DMS114 treated with DMSO at 0.1 percent for 48 hours (cell line): ENCODE measurements at regions not wholly inside any gene's neighbourhood (a gene's known extent, or its start where the extent isn't known, plus 50 kb on each side); places are given as distances from the start of the nearest gene placed in this dataset.
A peak's percentile ranks its signal among the peaks of the same experiment; 100 is the strongest.
"Not testable (repeated sequence)": the region's sequence is repeated elsewhere in the genome, so short reads cannot be mapped to it uniquely, and the experiment has no call there.

Experiments
- DNase-seq: peaks from one replicate; lab custom pipeline; 2025; ENCODE audit not compliant: unreplicated experiment; lab: John Stamatoyannopoulos, UW

DNA sequence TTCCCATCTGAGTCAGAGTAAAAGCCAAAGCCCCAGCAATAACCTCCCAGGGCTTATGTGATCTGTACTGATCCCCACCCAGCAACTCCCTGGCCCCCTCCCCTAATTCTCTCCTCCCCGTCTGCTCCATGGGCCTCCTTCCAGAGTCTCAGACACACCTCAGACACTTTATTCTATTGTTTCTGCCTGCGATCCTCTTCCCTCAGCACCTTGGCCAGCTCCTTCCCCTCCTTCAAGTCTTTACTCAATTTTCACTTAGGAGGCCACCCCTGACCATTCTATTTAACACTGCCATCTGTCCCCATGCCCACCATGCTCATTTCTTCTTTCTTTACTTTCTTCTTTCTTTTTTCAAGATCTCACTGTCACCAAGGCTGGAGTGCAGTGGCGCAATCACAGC, 81.0 kb upstream of the COBL start:
- not testable (repeated sequence) for DNase-seq

DNA sequence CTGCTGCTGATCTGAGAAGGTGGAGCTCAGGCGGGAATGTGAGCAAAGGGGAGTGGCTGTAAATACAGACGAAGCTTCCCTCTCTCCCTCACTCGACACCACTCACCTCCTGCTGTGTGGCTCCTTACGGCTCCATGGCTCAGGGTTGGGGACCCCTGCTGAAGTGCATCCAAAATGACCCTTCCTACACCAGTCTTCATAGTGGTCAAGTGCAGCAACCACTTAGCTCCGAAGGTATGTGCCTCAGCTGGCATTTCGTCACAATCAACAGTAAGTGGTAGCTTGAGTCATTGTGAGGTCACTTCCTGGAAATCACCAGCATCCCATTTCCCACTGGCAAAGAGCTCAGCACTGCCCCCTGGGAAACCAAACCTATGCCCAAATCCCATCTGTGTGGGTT, 76.4 kb upstream of the COBL start:
- DNase-seq, result not testable (repeated sequence)

DNA sequence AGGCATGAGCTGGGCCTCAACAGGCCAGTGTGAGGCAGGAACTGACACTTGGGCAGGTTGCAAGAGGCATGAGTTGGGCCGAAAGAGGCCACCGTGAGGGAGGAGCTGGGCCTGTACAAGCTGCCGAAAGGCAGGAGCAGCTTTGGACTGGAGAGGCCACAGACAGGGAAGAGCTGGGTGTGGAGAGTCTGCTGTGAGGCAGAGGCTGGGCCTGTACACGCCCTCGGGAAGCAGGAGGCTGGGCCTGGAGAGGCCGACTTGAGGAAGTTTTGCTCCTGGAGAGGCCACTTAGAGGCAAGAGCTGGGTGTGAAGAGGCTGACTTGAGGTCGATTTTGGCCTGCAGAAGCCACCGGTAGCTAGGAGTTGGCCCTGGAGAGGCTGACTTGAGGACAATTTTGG, 73.3 kb upstream of the COBL start:
- DNase-seq, result not testable (repeated sequence)

- not testable (repeated sequence) for DNase-seq
Measured at GRCh38 chr7:51389216-51389812, 72.7 kb upstream of the COBL start.

DNA sequence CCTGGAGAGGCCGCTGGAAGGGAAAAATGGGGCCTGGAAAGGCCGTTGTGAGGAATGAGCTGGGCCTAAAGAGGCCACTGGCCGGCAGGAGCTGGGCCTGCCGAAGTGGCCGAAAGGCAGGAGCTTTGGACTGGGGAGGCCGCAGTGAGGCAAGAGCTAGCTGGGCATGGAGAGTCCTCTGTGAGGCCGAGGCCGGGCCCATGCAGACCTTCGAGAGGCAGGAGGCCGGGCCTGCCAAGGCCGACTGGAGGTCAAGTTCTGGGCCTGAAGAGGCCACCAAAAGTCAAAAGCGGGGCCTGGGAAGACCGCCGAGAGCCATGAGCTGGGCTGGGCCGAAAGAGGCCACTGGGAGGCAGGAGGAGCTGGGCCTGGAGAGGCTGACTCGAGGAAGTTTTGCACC, 71.6 kb upstream of the COBL start:
- DNase-seq, result not testable (repeated sequence)

DNA sequence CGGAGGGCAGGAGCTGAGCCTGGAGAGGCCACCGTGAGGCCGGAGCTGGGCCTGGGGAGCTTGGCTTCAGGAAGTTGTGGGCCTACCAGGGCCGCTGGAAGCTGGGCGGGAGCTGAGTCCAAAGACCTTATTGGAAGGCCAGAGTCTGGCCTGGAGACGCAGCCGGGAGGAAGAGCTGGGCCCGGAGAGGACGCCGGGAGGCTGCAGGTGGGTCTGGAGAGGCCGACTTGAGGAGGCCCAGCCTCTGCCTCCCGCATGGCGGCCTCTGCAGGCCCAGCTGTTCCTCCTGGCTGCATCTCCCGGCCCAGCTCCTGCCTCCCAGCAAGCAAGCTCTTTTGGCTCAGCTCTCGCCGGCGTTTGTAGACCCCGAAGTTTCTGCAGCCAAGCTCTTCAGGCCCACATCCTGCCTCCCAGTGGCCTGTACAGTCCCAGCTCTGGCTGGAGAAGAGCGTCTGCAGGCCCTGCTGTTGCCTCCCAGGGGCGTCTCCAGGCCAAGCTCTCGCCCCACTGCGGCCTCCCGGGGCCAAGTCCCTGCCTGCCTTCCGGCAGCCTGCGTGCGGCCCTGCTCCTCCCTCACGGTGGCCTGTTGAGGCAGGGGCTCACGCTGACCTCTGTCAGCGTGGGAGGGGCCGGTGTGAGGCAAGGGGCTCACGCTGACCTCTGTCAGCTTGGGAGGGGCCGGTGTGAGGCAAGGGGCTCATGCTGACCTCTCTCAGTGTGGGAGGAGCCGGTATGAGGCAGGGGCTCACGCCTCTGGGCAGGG, 70.4 kb upstream of the COBL start:
- not testable (repeated sequence) for DNase-seq

DNA sequence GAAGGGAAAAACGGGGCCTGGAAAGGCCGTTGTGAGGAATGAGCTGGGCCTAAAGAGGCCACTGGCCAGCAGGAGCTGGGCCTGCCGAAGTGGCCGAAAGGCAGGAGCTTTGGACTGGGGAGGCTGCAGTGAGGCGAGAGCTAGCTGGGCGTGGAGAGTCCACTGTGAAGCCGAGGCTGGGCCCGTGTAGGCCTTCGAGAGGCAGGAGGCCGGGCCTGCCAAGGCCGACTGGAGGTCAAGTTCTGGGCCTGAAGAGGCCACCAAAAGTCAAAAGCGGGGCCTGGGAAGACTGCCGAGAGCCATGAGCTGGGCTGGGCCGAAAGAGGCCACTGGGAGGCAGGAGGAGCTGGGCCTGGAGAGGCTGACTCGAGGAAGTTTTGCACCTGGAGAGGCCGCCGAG, 69.6 kb upstream of the COBL start:
- not testable (repeated sequence) for DNase-seq

DNA sequence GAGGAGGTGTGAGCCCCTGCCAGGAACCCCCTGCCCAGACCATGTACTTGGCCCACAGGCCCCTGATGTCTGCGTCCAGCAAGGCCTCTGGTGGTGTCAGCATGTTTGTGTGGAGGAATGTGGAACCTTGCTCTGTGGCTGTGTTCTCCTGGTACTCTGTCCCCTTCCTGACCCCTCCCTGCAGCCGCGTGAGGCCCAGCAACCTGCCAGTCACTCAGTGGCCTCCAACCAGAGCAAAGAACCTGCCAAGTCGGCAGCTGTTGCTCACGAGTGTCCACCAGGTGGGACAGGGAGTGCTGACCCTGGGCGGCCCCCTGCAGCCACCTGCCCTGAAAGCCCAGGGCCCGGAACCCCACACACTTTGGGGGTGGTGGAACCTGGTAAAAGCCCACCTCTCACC, 65.6 kb upstream of the COBL start:
- DNase-seq, result not testable (repeated sequence)

- DNase-seq, result no peak
Measured at GRCh38 chr7:51376420-51377092, 59.9 kb upstream of the COBL start.

GRCh38 chr7:51374936-51375335, 58.3 kb upstream of the COBL start:
- no peak for DNase-seq

DNA sequence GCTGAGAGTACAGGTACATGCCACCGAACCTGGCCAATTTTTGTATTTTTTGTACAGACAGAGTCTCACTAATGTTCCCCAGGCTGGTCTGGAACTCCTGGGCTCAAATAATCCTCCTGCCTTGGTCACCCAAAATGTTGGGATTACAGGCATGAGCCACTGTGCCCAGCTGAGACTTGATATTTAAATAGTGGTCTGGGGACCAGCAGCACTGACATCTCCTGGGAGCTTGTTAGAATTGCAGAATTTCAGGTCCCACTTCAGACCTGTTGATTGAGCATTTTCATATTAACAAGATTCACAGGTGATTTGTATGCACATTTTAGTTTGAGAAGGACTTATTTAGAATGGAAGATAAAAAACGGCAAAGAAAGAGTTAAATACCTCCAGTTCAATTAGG, 57.0 kb upstream of the COBL start:
- not testable (repeated sequence) for DNase-seq

GRCh38 chr7:51369746-51370145, 53.1 kb upstream of the COBL start:
- DNase-seq, result peak; percentile 4

- not testable (repeated sequence) for DNase-seq
Measured at GRCh38 chr7:51369228-51369627, 52.6 kb upstream of the COBL start.

DNA sequence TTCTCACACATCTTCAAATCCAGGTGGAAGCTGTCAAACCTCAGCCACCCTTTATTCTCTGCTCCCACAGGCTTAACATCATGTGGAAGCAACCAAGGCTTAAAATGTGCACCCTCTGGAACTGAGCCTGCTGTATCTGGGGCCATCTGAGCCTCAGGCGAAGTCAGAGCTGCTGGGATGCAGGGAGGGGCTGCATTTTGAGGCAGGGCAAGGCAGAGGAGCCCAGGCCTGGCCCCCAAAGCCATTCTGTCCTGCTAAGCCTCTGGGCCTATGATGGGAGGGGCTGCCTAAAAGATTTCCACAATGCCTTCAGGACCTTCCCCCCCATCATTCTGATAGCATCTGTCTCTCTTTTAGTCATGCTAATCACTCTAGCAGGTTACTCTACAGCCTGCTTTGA, 51.7 kb upstream of the COBL start:
- DNase-seq, result no peak

GRCh38 chr7:51367614-51367968, 51.0 kb upstream of the COBL start:
- DNase-seq, result no peak

GRCh38 chr7:51366930-51367613, 50.5 kb upstream of the COBL start:
- DNase-seq, result peak; percentile 74
